A673 (cell line): ENCODE measurements at regions not wholly inside any gene's neighbourhood (a gene's known extent, or its start where the extent isn't known, plus 50 kb on each side); places are given as distances from the start of the nearest gene placed in this dataset.

Source experiments
- BruUV-seq: library from RNA; stranded (reverse); fragments of 400-500 nt; replicated peaks from 2 replicates; lab custom pipeline; 2021; lab: Mats Ljungman, UMichigan
- CTCF ChIA-PET: fragments of 300-600 bp; sonication (Branson Sonifier 250); formaldehyde crosslinking; loops from one replicate; lab custom pipeline; 2022; ENCODE audit warnings: antibody characterized with exemption; lab: Charles Lee
- POLR2A ChIA-PET: fragments of 300-600 bp; sonication (Branson Sonifier 250); formaldehyde crosslinking; loops from one replicate; lab custom pipeline; 2022; ENCODE audit warnings: antibody characterized with exemption; ENCODE audit not compliant: low non-redundant PET; lab: Charles Lee
- DNase-seq: peaks from one replicate; pipeline ENCODE4 v3.0.0-alpha.2; 2015; ENCODE audit warnings: low spot score
- H3K27ac ChIP-seq: fragments of 200-600 bp; sonication (generic); 2 replicates; pipeline ENCODE4 v1.5.1; 2016; ENCODE audit warnings: mixed run types, low read depth, mild to moderate bottlenecking, mixed read lengths, antibody characterized with exemption, low read length; ENCODE audit not compliant: poor library complexity, severe bottlenecking
- H3K27me3 ChIP-seq: fragments of 200-600 bp; sonication (generic); replicated peaks from 2 replicates; pipeline ENCODE4 v1.6.1; 2017; ENCODE audit warnings: mixed run types, low read depth, mild to moderate bottlenecking, mixed read lengths, antibody characterized with exemption, low read length; ENCODE audit not compliant: insufficient read depth, poor library complexity
- H3K36me3 ChIP-seq: fragments of 200-600 bp; sonication (generic); 2 replicates; pipeline ENCODE4 v1.6.1; 2016; ENCODE audit warnings: mixed run types, mild to moderate bottlenecking, mixed read lengths, antibody characterized with exemption, low read length; ENCODE audit not compliant: insufficient read depth, poor library complexity, severe bottlenecking
- H3K4me1 ChIP-seq: fragments of 200-600 bp; sonication (generic); 2 replicates; pipeline ENCODE4 v1.6.1; 2017; ENCODE audit warnings: mixed run types, mild to moderate bottlenecking, mixed read lengths, antibody characterized with exemption, low read length; ENCODE audit not compliant: insufficient read depth, poor library complexity, severe bottlenecking
- H3K4me3 ChIP-seq: fragments of 200-600 bp; sonication (generic); 2 replicates; pipeline ENCODE4 v1.5.1; 2016; ENCODE audit warnings: low read depth, mixed run types, mild to moderate bottlenecking, mixed read lengths, low read length; ENCODE audit not compliant: poor library complexity, severe bottlenecking
- H3K9me3 ChIP-seq: fragments of 200-600 bp; sonication (generic); 2 replicates; pipeline ENCODE4 v1.6.1; 2016; ENCODE audit warnings: mixed run types, low read depth, mild to moderate bottlenecking, mixed read lengths, antibody characterized with exemption, low read length; ENCODE audit not compliant: poor library complexity, severe bottlenecking
- EZH2 ChIP-seq: fragments of 200-600 bp; sonication (generic); IDR thresholded peaks from 2 replicates; pipeline ENCODE4 v1.6.1; 2017; ENCODE audit warnings: borderline replicate concordance, low read depth, mild to moderate bottlenecking, mixed read lengths, antibody characterized with exemption, low read length; ENCODE audit not compliant: poor library complexity, severe bottlenecking
- intact Hi-C: fragments of 100-400 bp; cut with micrococcal nuclease; formaldehyde crosslinking; loops from one replicate; pipeline ENCODE4 v1.10.0; 2022; ENCODE audit not compliant: unreplicated experiment
- TF ChIP-seq, protein P1 (sequence below): fragments of 300-800, 200-600 bp; sonication (generic); conservative IDR thresholded peaks from 2 replicates; pipeline ENCODE4 v1.5.1; 2017; ENCODE audit warnings: low read depth, mild to moderate bottlenecking, antibody characterized with exemption, low read length, moderate library complexity, mixed read lengths

DNA sequence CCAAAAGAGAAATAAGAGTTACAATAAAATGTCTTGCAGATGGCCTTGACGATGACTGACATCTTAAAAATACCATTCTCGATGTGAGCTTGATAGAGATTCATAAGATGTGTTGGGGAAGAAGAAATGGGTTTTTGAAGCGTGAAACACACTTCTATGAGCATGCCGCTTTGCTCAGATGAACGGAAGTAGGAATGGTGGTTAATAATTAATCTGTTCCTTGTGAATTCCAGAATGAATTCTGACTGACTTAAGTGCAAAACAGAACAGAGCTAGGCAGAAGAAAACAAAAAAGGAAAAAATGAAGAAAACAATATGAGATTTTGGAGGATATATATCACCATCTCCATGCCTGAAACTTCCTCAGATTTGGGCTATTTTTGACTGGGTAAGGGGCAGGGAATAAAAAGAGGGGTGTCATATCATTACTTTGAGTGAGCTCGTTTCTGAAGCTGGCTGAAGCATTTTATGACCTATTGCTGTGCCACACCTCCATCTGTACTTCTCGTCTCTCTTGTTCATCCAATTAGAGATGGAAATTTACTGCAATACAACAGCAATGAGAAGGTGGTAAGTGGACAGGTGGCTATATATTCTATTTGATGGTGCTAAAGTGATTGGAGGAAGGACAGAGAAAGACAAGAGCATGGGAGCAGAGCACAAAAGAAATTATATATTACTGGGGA, 1152.0 kb upstream of the CDH8 start:
- no TSS peak for BruUV-seq
- CTCF ChIA-PET = no interaction called here

DNA sequence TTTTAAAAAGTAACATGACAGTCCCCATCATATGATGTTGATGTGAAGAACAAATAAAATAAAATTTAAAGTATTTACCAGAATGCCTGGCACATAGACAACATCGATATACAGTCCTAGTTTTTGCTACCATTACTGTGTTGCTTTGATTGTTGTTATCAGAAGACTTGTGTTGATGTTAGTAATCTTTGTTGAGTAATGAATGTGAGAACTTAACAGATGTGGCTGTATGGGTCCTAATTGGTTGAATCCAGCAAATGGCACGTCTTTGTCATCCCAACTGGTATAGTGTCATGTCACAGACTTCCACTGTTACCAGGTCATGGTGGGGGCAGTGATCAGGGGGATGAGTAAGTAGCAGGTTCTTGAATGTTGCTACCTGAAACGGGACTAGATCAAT, 1151.4 kb upstream of the CDH8 start:
- TF ChIP-seq, protein P1, sequence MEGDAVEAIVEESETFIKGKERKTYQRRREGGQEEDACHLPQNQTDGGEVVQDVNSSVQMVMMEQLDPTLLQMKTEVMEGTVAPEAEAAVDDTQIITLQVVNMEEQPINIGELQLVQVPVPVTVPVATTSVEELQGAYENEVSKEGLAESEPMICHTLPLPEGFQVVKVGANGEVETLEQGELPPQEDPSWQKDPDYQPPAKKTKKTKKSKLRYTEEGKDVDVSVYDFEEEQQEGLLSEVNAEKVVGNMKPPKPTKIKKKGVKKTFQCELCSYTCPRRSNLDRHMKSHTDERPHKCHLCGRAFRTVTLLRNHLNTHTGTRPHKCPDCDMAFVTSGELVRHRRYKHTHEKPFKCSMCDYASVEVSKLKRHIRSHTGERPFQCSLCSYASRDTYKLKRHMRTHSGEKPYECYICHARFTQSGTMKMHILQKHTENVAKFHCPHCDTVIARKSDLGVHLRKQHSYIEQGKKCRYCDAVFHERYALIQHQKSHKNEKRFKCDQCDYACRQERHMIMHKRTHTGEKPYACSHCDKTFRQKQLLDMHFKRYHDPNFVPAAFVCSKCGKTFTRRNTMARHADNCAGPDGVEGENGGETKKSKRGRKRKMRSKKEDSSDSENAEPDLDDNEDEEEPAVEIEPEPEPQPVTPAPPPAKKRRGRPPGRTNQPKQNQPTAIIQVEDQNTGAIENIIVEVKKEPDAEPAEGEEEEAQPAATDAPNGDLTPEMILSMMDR = no peak
- no peak for TF ChIP-seq EZH2
- Histone ChIP-seq H3K4me1 (no peaks in the 10 kb centered on the region), H3K27ac (no peak overlapping the region), H3K9me3 (no peaks in the 10 kb centered on the region), H3K4me3 (no peak overlapping the region), H3K27me3 (no peaks in the 10 kb centered on the region), H3K36me3 (no peaks in the 10 kb centered on the region)
- ChIA-PET POLR2A (no interaction called here), CTCF (no interaction called here)
- no peak for DNase-seq
- intact Hi-C loops = no loop called here
- no TSS peak for BruUV-seq

More for the DNA sequence above, 1152.0 kb upstream of the CDH8 start:
- Histone ChIP-seq H3K27ac (no peak overlapping the region), H3K36me3 (no peaks in the 10 kb centered on the region), H3K4me1 (no peaks in the 10 kb centered on the region), H3K9me3 (no peaks in the 10 kb centered on the region), H3K4me3 (no peak overlapping the region), H3K27me3 (no peaks in the 10 kb centered on the region)
- POLR2A ChIA-PET = no interaction called here
- intact Hi-C loops = no loop called here
- DNase-seq = no peak
- no peak for TF ChIP-seq EZH2
- TF ChIP-seq, protein P1 = no peak

DNA sequence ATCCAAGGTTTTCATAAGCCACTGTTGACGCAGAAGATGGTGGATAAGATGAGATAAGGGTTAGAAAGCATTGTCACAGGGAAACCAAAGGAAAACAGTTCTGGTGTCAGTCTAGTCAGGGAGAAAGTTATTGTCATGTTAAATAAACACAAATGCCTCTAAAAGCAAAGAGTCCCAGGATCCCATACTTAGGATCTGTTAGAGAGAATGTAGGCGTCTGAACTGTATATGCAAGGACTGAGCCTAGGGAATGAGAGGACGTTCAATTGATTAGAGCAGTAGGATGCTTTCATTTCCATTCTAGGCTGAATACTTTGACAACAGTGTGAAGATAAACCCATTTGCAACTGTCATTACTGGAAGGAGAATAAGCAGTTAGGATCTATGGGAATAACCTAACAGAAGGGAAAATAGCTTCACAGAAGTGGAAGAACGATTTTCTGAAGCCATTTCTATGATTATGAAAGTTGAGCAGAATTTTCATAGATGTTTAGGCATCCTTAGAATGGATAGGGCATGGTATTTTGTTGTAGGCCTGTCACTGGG, 1149.1 kb upstream of the CDH8 start:
- H3K4me3 ChIP-seq = no peak overlapping the region
- no peak for DNase-seq
- no peaks in the 10 kb centered on the region for H3K4me1 ChIP-seq
- no peak for TF ChIP-seq EZH2
- TF ChIP-seq, protein P1 = no peak
- no TSS peak for BruUV-seq
- POLR2A ChIA-PET = no interaction called here
- CTCF ChIA-PET = no interaction called here
- no peaks in the 10 kb centered on the region for H3K9me3 ChIP-seq
- intact Hi-C loops = no loop called here
- H3K27ac ChIP-seq = no peak overlapping the region
- H3K36me3 ChIP-seq = no peaks in the 10 kb centered on the region
- H3K27me3 ChIP-seq = no peaks in the 10 kb centered on the region
